GM18499 (cell line): ENCODE measurements at regions not wholly inside any gene's neighbourhood (a gene's known extent, or its start where the extent isn't known, plus 50 kb on each side); places are given as distances from the start of the nearest gene placed in this dataset.
"Not testable (repeated sequence)": the region's sequence is repeated elsewhere in the genome, so short reads cannot be mapped to it uniquely, and the experiment has no call there.

ENCODE experiments used
- ATAC-seq: cut with Tn5 transposase; IDR thresholded peaks from one replicate; pipeline ENCODE4 v1.9.1; 2021; ENCODE audit warnings: moderate number of reproducible peaks; ENCODE audit not compliant: insufficient read depth, unreplicated experiment

DNA sequence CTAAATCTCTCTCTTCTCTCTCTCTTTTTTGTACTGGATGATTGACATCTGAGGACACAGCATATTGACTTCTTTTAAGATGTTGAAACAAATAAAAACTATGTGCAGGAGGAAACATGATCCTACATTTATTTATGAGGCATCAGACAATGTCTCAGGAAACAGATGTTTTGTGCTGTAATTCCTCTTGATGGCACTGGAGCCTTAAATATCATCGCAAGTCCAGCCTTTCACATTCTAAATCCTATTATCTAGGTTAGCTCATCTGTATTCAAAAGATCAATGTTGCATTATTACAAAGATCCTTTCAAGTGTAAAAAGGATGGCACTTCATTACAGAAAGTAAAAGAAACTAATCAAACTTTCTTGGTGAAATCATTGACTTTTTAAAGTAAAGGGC, 63.9 kb downstream of the MAT2B start:
- ATAC-seq = no peak

DNA sequence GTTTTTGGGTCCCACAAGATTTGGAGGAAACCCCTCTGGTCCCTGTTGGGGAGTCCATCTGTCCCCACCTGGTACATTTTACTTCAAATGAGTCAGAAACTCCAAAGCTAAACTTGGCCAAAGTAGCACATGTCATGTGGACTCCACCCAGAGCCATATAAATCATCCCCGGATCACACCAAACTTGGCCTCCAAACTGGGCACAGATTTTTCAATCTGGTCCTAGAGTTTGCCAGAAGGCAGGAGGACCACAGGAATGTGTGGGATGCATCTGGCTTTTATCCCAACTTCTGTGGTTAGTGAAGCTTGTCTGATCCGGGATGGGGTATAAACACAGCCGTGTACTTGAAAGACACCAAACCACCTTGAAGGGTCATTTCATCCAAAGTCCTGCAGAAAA, 66.3 kb downstream of the MAT2B start:
- ATAC-seq = no peak

DNA sequence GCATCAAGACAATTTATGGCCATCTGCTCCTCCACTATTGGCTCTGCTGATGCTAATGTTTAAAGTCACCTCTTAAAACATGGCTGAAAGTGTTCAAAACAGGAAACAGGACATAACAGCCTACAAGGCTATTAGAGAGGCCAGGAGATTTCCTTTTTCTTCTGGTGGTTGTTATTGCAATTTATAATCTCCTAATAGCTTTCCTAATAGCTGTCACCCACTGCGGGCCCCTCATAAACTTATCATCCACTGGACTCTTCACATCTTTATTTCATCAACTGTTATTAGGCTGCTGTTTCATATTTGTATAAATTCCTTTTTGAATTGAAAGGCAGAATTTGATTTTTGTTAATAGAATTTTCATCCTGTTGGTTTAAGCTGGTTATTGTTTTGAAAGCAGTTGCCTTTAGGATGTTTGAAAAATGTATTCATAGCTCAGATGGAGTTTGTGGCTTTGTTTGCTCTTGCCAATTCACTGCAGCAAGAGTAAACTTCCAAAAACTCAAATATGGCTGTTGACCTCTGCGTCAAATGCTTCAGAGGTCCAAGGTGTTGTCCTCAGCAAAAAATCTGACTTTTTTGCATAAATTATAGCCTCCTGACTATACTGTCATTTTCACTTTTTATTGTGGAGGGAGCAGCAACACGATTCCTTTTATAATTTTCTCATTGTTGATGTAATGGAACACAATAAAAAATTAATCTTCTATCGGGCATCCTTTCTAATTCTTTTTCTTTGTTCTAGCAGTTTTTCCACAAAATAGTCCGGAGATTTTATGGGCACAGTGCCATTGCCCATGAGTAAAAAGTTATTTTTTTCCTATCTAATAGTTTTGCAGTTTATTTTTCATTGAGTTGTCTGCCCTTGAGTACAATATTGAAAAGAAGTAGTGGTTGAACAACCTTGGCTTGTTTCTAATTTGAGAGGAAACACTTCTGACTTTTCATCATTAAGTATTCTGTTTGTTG, 69.3 kb downstream of the MAT2B start:
- no peak for ATAC-seq

DNA sequence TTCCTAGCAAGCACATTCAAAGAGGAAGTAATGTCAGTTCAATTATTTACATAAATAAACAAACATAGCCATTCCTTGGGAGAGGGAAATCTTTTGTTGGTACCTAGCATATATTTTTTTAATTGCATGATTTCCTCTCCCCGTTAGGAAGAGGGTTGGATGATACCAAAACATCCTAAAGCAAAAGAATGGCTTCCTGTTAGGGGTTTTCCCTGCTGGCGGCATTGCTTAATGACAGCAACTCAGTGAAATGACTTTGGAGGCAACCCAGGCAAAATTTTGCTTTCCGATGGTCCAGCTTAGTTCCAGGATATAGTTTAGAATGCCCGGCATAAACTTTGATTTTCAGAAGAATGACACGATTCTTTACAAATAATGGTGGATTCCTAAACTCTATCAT, 73.2 kb downstream of the MAT2B start:
- no peak for ATAC-seq

DNA sequence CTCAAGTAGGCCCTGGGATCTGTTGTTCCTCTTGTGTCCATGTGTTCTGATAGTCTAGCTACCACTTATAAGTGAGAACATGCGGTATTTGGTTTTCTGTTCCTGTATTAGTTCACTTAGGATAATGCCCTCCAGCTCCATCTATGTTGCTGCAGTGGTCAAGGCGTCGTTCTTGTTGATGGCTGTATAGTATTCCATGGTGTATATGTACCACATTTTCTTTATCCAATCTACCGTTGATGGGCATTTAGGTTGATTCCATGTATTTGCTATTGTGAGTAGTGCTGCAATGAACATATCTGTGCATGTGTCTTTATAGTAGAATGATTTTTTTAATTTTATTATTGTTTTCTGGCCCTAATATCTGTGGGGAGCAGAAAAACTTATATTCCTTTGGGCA, 74.3 kb downstream of the MAT2B start:
- ATAC-seq = no peak

DNA sequence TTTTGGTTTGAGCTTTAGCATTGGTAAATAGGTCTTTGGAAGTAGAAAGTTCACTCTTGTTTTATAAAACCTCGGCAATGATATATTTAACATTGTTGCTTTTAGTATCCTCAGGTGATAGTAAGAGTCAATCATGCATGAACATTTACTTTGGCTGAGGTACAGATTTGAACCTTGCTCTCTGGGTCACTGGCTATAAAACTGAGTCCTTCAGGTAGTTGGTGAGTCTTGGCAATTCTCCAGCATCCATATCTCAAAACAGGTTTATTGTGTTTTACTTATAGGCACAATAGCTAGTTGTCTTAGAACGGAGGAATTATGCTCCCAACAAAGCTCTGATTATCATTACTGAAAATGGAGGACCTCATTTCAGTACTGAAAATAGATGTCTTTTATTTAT, 75.1 kb downstream of the MAT2B start:
- no peak for ATAC-seq

DNA sequence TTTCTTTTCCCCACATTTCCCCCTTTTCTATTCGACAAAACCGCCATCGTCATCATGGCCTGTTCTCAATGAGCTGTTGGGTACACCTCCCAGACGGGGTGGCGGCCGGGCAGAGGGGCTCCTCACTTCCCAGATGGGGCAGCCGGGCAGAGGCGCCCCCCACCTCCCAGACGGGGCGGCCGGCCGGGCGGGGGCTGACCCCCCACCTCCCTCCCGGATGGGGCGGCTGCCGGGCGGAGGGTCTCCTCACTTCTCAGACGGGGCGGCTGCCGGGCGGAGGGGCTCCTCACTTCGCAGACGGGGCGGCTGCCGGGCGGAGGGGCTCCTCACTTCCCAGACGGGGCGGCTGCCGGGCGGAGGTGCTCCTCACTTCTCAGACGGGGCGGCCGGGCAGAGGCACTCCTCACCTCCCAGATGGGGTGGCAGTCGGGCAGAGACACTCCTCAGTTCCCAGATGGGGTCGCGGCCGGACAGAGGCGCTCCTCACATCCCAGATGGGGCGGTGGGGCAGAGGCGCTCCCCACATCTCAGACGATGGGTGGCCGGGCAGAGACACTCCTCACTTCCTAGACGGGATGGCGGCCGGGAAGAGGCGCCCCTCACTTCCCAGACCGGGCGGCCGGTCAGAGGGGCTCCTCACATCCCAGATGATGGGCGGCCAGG, 78.2 kb downstream of the MAT2B start:
- ATAC-seq = not testable (repeated sequence)

DNA sequence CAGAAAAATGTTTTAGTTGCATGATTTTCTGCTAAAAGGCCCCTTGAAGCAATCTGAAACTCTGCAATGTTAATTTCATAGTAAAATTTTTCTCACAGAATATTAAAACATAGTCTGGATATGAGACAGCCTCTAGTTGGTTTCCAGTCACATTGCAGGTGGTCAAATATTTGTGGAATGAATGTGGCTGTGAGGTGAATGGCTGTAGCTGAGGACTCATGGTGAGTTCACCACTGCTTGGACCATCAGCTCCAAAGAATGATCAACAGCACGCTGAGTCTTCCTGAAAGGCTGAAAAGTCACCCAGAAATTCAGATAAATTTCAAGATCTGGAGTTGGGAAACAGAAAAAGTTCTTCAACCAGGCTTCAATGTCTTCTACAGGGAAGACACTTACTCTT, 79.8 kb downstream of the MAT2B start:
- ATAC-seq = no peak

DNA sequence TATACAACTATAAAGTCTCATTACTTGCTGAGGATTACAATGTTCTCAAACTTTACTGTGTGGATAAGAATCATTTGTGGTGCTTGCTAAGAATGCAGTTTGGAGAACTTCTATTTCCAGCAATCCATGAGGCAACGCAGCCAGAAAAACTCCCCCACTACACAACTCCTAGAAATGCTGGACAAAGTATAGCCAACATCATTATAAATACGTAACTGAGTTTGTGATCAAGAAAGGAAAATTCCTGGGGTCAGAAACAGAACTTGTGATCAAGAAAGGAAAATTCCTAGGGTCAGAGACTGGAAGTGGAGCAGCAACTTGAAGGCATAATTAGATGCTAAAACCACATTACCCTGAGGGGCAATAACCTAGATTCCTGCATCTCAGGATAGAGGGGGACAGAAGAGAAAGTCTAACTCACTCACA, 81.1 kb downstream of the MAT2B start:
- no peak for ATAC-seq

DNA sequence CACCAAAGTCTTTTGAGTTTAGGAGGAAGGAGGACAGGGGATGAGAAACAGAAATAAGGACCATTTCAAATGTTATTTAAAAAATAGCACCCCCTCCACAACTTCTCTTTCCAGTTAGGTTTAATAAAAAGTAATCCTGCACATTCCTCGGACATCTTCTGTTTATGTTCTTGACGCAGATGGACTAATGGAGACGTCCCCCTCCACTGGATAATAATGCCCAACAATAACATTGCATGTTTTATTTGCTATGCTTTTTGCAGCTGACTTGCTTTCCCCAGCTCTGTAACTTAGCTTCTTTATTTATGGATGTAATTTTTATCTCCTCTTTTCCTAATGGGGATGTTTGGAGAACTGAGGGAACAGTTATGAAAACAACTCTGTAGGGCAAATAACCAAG, 89.5 kb downstream of the MAT2B start:
- no peak for ATAC-seq

DNA sequence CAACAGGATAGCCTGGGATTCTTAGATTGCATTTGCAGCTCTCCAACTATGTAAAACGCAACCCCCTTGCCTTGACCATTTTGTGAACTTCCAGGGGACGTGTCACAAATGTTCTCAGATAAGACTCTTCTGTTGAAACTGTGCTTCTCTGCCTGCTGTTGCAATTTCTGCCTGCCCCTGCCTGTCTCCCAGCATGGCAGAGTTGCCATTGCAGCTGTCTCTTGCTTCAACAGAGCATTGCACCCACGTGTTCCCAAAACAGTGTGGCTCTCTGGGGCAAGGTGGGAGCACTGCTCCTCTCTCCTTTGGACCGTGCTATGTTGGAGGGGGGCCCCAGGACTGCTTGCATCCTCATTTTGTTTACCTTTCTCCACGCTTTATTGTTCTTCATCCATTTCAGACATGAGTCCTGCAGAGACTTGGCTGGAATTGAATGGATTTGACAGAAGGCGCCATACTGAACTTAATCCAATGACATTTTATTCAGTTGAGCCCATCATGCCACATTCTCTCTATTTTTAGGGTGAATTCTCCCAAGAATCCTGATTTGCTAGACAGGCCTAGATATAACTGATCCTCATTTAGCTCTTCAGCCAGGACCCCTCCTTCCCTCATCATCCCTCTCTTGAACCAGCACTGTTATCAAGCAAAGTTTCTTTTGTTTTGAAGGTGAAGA, 90.7 kb downstream of the MAT2B start:
- ATAC-seq = no peak

DNA sequence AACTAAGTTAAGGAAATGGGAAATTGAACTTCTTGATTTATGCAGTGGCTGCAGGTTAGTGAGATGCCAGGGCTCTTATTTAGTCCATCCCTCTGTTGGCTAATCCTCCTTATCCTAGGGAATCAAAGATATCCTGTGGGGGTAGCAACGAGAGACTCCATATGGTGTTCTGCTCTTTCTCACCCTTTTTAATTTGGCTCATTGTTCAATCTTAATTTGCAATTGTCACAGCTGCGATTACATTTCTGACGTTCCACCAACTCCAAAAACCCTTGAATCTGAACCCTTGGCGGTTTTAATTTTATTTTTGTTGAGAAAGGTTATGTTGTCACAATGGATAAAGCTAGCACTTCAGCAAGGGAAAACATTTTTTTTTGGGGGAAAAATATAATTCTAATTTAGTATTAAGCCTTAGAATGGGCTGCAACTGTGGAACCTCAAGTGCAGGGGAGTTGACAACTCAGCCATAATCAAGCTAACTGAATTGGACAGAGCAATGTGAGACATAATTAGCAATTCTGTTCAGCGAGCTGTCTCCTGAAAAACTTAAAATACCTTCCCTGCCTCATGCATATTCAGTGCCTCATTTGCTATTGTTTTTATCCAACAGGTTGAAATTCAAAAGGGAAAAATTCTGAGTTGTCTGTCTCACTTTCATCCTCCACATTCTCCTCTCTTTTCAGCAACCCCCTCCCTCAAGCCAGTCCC, 91.3 kb downstream of the MAT2B start:
- no peak for ATAC-seq

DNA sequence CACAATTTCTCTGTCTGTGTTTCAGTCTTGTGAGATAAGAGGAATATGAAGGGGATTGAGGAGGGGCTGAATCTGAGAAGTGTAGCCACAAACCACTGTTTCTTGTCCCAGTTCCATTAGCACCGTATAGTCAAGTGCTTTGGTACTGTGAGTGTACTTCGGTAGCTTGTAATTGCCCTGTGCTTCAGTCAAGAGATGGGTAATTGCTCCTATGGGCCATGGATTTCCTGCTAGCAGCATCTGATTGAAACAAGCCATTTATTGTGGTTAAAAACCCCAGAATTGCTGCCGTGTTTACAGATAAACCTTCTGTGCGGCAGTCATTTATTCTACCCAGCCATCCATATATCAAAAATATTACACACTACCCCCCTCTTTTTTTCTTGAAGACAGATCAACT, 98.6 kb downstream of the MAT2B start:
- no peak for ATAC-seq

DNA sequence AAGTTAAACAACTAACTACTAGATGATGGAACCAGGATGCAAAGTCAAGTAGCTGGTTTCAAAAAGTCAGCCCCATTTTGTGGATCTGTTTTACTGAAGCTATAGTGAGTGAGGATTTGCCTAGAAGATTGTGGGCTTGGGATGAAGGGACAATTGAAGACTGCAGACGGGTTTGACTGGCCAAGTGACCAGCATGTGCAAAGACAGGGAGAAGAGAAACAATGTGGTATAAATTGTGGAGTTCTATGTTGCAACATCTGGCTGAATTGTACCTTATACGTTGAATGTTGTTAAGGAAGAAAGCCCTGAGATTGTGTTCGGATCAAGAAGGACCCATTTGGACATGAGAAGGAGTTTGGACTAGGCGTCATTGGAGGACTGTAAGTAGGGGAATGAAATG, 101.8 kb downstream of the MAT2B start:
- no peak for ATAC-seq

DNA sequence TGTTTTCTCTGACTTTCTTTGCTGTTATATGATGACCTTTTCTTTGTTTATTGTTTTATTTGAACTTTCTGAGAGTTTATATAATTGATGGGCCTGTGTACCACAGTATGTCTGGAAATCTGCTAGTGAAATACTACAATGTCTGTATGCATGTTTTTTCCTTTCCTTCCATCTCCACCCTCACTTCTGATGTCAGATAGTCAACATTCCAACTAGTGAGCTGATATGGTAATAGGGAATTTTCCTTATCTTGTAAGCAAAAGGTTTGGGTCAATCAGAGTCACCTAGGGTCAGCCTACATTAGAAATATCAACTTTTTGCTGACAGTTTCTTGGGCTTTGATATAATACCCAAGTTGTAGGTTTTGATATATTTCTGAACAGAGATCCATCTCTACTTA, 103.2 kb downstream of the MAT2B start:
- no peak for ATAC-seq

DNA sequence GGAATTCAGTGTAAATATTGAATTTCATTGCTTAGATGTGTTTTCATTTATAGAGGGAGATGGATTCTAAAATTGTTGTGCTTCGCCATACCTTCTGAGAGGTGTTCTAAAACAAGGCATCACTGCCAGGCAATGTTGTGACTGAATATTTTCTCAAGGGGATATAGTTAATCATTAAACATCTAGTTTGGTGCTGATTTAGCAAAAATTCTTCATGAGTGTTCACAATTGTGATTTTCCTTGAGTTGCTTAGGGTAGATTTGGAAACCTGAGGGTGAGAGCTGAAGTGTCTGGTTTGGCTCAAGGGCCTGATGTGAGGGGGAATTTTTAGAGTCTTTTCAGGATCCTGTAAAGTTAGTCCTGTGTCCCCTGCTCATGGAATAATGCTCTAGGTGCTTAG, 104.5 kb downstream of the MAT2B start:
- no peak for ATAC-seq

DNA sequence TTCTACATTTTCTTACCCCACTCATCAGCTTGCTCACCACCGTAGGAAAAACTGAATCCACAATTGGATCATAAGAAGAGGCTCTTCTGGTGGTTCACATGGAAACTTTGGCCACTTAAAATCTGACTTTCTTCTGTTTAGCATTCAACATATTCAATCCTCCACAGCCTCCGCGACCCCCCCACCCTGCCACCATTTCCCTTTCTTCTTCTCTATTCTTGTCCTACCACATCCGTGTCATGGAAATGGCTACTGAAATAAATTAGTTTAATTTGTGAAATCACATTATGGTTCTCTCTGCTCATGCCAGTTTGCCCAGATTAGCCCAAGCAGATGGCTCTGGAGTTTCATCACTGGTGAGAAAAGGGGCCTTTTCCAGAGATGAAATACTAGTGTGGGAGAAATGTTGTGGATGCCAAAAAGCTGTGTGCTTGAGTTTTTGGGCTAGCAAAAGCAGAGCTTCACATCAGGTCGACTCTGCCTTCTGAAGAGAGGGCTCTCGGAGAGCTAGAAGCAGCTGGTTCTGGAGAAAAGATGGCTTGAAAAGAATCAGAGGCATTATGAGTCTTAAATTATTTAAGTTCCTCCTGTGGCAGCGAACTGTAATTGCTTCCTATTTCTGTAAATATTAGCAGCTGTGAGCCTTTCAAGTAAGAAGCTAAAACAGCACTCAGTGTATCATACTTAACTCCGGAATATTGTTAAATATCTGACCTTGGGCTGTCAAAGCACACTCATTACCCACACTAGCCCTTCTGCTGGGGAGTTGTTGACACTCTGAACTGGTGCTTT, 107.1 kb downstream of the MAT2B start:
- no peak for ATAC-seq

DNA sequence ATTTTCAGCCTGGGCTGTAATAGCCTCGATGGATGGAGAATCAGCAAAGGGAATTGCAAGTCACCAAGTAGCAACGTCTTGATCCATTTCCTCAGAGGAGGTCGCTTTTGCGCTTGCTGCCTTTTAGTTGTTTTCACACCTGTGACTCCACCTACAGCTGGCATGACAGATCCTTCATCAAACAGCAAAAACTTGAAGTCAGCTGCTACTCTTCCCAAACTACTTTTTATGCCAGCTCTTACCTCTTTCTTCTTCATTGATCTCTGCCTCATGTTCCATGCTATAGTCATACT, 107.7 kb downstream of the MAT2B start:
- ATAC-seq = no peak

DNA sequence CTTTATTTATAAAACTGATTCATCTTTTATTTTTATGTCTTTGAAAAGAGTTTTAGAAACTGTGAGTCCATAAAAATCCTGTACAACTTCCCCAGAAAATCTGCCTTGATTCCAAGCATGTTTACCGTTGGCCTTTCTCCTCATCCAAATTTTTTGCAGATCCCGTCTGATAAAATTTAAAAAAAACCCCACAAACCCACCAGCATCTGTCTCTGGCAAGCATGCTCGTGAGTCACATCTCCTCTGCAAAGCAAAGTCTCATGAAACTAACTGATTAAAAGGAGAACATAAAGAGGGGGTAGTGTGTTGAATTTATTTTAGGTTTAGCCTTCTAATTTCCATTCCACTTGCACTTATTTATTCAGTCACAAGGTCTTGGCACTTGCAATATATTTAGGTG, 109.4 kb downstream of the MAT2B start:
- ATAC-seq = no peak
